Panc1 (cell line): ENCODE measurements at regions not wholly inside any gene's neighbourhood (a gene's known extent, or its start where the extent isn't known, plus 50 kb on each side); places are given as distances from the start of the nearest gene placed in this dataset.

Source experiments
- ATAC-seq: fragments of 200-7000 bp; cut with Tn5 transposase; 2 replicates; pipeline ENCODE4 v1.9.1; 2020; ENCODE audit warnings: mild to moderate bottlenecking, moderate library complexity
- BruUV-seq: library from RNA; stranded (reverse); fragments of 400-500 nt; replicated peaks from 2 replicates; lab custom pipeline; 2021; lab: Mats Ljungman, UMichigan
- CTCF ChIA-PET: fragments of 300-600 bp; sonication (Branson Sonifier 250); formaldehyde crosslinking; loops from one replicate; lab custom pipeline; 2022; ENCODE audit warnings: antibody characterized with exemption; lab: Charles Lee
- POLR2A ChIA-PET: fragments of 300-600 bp; sonication (Branson Sonifier 250); formaldehyde crosslinking; loops from one replicate; lab custom pipeline; 2022; ENCODE audit warnings: antibody characterized with exemption; lab: Charles Lee
- DNase-seq: peaks from one replicate; pipeline ENCODE4 v3.0.0-alpha.2; 2010; ENCODE audit warnings: low read depth, low spot score
- H3K27ac ChIP-seq: 2 replicates; pipeline ENCODE4 v1.5.1; 2011; ENCODE audit warnings: mild to moderate bottlenecking, low read length, inconsistent platforms
- H3K27me3 ChIP-seq: fragments of 200-500 bp; sonication (Bioruptor generic); 2 replicates; pipeline ENCODE4 v1.6.0; 2014; ENCODE audit warnings: low read length, inconsistent platforms; ENCODE audit not compliant: control insufficient read depth, insufficient read depth
- H3K36me3 ChIP-seq: fragments of 200-500 bp; sonication (Bioruptor generic); 2 replicates; pipeline ENCODE4 v1.5.1; 2014; ENCODE audit warnings: inconsistent platforms, mild to moderate bottlenecking, low read length, moderate library complexity; ENCODE audit not compliant: control insufficient read depth, insufficient read depth
- H3K4me1 ChIP-seq: 2 replicates; pipeline ENCODE4 v1.5.1; 2011; ENCODE audit warnings: inconsistent platforms, mild to moderate bottlenecking, low read length, moderate library complexity; ENCODE audit not compliant: control insufficient read depth, insufficient read depth
- H3K4me3 ChIP-seq, 2 experiments: 2 replicates each; pipeline ENCODE4 v1.5.1; 2011 to 2012; ENCODE audit warnings: low read depth in 2 of 2, low read length in 2 of 2, mild to moderate bottlenecking in 2 of 2, inconsistent platforms in 1 of 2, moderate library complexity in 1 of 2
- H3K9me3 ChIP-seq: fragments of 200-500 bp; sonication (Bioruptor generic); 2 replicates; pipeline ENCODE4 v1.5.1; 2014; ENCODE audit warnings: low read depth, mild to moderate bottlenecking, inconsistent platforms, low read length, moderate library complexity; ENCODE audit not compliant: control insufficient read depth, insufficient read depth
- POLR2AphosphoS5 ChIP-seq: IDR thresholded peaks from 2 replicates; pipeline ENCODE4 v1.6.1; 2012; ENCODE audit warnings: mild to moderate bottlenecking, low read depth, low read length, moderate library complexity
- SIN3A ChIP-seq: IDR thresholded peaks from 2 replicates; pipeline ENCODE4 v1.6.1; 2012; ENCODE audit warnings: low read depth, mild to moderate bottlenecking, low read length, moderate library complexity, borderline replicate concordance; ENCODE audit not compliant: insufficient read depth
- TCF7L2 ChIP-seq: IDR thresholded peaks from 2 replicates; pipeline ENCODE4 v1.6.1; 2011; ENCODE audit warnings: mild to moderate bottlenecking, low read depth, low read length, inconsistent platforms
- in situ Hi-C: cut with HindIII; loops from 2 replicates; pipeline ENCODE4 v1.10.0; 2016; ENCODE audit warnings: low sequenced_read_pairs, low pct_unique_long_range_greater_than_20kb
- intact Hi-C: fragments of 100-400 bp; cut with micrococcal nuclease; formaldehyde crosslinking; loops from one replicate; pipeline ENCODE4 v1.10.0; 2022; ENCODE audit not compliant: unreplicated experiment
- TF ChIP-seq, protein P1 (sequence below), 2 experiments: IDR thresholded peaks; 2 replicates each; pipeline ENCODE4 v1.6.1; 2011 to 2012; ENCODE audit warnings: low read depth in 2 of 2, control low read depth in 1 of 2, low read length in 1 of 2, mild to moderate bottlenecking in 1 of 2, moderate library complexity in 1 of 2; ENCODE audit not compliant: insufficient read depth in 1 of 2

DNA sequence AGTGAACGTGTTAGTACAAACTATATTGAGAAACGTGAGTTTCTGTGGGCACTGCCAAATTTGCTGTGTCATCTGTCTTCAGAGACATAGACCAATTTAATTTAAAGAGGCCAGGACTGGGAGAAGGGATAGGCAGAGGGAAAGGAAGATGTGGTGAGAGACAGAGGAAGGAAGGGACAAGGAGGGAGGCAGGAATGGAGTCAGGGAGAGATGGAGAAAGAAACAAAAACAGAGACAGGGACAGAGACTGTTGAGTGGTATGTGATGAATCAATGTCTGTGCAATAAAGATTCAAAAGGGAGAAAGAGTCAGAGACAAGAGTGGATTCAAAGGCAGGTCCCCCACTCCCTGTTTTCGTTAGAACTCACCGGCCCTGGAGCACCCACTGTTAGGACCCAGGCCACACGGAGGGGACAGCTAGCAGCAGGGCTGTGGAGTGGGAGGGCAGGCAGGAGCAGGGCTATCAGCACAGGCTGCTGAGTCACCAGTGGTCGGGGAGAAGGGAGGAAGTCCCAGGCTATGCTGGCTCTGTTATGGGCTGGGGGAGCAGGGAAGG lies 51.6 kb upstream of the CHD6 start:
- Histone ChIP-seq H3K4me1 (no peaks in the 10 kb centered on the region), H3K27me3 (no peaks in the 10 kb centered on the region), H3K27ac (no peak overlapping the region), H3K9me3 (no peaks in the 10 kb centered on the region), H3K4me3 (no peak overlapping the region), H3K36me3 (no peaks in the 10 kb centered on the region)
- DNase-seq (no peak), ATAC-seq (no peak)
- CTCF ChIA-PET = no interaction called here
- POLR2A ChIA-PET = no interaction called here
- intact Hi-C loops (no loop called here), in situ Hi-C loops (no loop called here)
- TF ChIP-seq POLR2AphosphoS5 (no peak), SIN3A (no peak), TCF7L2 (no peak)
- TF ChIP-seq, protein P1, sequence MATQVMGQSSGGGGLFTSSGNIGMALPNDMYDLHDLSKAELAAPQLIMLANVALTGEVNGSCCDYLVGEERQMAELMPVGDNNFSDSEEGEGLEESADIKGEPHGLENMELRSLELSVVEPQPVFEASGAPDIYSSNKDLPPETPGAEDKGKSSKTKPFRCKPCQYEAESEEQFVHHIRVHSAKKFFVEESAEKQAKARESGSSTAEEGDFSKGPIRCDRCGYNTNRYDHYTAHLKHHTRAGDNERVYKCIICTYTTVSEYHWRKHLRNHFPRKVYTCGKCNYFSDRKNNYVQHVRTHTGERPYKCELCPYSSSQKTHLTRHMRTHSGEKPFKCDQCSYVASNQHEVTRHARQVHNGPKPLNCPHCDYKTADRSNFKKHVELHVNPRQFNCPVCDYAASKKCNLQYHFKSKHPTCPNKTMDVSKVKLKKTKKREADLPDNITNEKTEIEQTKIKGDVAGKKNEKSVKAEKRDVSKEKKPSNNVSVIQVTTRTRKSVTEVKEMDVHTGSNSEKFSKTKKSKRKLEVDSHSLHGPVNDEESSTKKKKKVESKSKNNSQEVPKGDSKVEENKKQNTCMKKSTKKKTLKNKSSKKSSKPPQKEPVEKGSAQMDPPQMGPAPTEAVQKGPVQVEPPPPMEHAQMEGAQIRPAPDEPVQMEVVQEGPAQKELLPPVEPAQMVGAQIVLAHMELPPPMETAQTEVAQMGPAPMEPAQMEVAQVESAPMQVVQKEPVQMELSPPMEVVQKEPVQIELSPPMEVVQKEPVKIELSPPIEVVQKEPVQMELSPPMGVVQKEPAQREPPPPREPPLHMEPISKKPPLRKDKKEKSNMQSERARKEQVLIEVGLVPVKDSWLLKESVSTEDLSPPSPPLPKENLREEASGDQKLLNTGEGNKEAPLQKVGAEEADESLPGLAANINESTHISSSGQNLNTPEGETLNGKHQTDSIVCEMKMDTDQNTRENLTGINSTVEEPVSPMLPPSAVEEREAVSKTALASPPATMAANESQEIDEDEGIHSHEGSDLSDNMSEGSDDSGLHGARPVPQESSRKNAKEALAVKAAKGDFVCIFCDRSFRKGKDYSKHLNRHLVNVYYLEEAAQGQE (IDR thresholded peaks at IDR 0.05; ENCODE audit: insufficient read depth in 1 of 2, low read depth in 2 of 2, low read length in 1 of 2) = no peak
- BruUV-seq = no TSS peak

DNA sequence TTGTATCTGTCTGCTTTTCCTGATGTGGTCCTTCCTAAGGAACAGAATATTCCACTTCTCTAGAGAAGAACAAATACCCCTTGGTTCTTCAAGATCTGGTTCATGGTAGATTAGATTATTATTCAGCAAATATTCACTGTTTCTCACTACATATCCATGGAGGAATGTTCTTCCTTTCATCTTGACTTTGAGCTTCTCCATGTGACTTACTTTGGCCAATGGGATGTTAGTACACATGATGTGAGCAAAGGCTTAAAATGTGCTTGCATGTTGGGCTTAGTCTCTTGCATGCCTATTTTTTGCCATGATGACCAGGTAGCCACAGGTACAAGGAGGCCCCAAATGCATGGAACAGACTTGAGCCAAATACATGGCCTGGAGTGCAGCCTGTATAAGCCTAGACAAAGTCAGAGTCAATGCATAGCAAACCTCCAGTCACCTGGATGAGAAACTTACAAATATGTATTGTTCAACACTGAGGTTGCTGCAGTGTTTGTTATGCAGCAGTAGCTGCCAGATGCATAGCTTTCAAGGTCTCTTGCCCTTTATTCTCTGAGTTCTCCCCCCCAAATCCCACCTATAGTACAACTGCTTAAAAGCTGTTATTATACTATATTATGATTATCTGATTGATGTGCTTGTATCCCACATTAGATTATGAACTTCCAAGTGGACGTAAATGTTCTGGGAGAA lies 50.0 kb upstream of the CHD6 start:
- H3K4me1 ChIP-seq = no peaks in the 10 kb centered on the region
- CTCF ChIA-PET = no interaction called here
- intact Hi-C loops = no loop called here
- no peak for TF ChIP-seq POLR2AphosphoS5
- TF ChIP-seq, protein P1 (IDR thresholded peaks at IDR 0.05; ENCODE audit: insufficient read depth in 1 of 2, low read depth in 2 of 2, low read length in 1 of 2) = no peak
- no peak overlapping the region for H3K27ac ChIP-seq
- H3K9me3 ChIP-seq = no peaks in the 10 kb centered on the region
- no peaks in the 10 kb centered on the region for H3K36me3 ChIP-seq
- no TSS peak for BruUV-seq
- in situ Hi-C loops = no loop called here
- POLR2A ChIA-PET = no interaction called here
- no peak overlapping the region for H3K4me3 ChIP-seq
- ATAC-seq = no peak
- no peak for DNase-seq
- H3K27me3 ChIP-seq = no peaks in the 10 kb centered on the region
